Fibroblast of skin of scalp (primary cell): ENCODE measurements at regions not wholly inside any gene's neighbourhood (a gene's known extent, or its start where the extent isn't known, plus 50 kb on each side); places are given as distances from the start of the nearest gene placed in this dataset.
"Not testable (repeated sequence)": the region's sequence is repeated elsewhere in the genome, so short reads cannot be mapped to it uniquely, and the experiment has no call there.

Source experiments
- DNase-seq: peaks from one replicate; pipeline ENCODE4 v3.0.0-alpha.2; 2013

DNA sequence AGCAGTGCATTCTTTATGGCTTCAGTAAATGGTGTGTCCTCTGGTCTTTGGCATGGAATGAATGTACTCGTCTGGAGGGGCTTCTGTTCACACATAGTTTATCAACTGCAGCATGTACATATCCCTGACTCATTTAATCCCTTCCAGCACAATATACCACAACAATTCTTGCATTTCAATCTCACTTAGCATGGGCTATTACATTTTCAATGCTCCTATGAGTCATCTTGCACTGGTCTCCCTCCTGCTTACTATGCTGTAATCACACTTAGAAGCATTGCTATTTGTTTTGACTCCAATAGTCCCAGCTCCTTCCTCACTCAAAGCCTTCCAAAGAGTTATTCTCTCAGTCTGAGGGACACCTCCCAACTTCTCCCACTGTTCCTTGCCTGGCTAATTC is 180.9 kb upstream of the NUDT10 start:
- peak; percentile 0 for DNase-seq

DNA sequence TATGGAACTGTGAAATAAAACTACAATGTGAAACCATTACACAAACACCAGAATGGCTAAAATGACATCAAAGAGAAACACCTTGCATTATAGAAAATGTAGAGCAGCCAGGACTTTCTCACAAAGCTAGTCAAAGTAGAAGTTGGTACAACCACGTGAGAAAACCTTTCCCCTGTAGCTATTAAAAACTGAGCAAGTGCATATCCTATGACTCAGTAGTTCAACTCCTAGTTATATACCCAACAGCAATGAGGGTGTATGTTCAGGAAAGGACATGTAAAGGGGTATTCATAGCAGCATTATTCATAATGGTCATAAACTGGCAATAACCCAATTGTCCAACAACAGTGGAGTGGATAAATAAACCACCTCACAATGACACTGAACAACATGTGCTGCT is 177.5 kb upstream of the NUDT10 start:
- no peak for DNase-seq

GRCh38 chrX:51155566-51155965 is 177.1 kb upstream of the NUDT10 start:
- no peak for DNase-seq

DNA sequence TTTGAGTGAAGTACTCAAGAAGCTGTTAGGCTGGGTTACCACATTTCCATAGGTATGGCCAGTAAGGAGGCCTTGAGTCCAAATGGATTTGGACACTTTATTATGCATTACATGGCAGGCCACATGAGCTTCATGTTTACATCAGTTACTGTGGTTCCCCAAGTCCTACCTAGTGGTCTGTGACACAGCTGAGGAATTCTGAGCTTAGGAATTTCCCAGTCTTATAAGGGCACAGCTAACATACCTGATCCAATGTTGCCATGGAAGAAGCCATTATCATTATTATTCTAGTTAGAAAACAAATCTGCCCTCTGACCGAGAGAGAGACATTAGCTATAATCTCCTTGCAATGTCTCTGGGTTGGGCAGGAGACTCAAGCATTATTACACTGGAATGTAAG is 174.4 kb upstream of the NUDT10 start:
- no peak for DNase-seq

DNA sequence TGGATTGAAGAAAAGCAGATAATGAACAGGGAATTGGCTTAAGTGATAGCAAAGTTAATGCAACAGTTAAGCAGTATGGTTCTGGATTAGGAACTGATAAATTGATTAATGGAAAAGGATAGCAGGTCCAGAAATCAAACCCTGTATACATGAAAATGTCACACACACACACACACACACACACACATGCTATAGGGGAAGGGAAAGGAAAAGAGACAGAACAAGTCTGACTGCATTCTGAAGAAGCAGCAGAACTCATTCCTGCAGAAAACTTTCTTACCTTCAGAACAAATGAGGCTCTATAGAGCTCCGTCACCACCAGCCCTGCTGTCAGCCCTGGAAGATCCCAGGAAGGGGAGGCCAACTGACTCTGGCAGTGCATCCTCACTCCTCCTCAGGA is 173.2 kb upstream of the NUDT10 start:
- not testable (repeated sequence) for DNase-seq

- DNase-seq = no peak
Measured at GRCh38 chrX:51163730-51164129, 168.9 kb upstream of the NUDT10 start.

DNA sequence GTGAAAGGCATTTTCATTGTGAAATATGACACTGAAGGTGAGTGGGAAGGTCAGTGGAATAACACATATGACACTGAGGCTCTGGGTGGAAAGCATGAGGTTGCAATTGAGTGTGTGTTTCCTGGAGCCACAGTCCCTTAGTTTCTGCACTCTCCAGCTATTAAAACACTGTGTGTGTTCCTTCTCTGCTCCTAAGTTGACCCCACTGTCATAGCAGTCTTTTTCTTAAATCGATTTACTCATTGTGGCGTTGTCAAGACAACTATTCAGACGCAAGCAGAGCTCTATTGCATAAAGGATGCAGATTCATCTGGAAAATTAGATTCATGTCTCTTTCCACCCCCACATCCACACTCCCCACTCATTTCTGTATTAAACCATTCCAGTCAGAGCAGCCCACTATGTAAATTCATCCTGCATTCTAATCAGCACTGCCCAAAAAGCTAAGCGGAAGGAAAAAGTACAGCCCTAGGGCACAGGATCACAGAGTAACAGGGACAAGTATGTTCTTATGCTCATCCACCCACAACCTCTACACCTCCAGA is 154.2 kb upstream of the NUDT10 start:
- not testable (repeated sequence) for DNase-seq

- not testable (repeated sequence) for DNase-seq
Measured at GRCh38 chrX:51179805-51180204, 152.8 kb upstream of the NUDT10 start.

GRCh38 chrX:51182545-51182944 is 150.1 kb upstream of the NUDT10 start:
- no peak for DNase-seq

GRCh38 chrX:51192104-51192503 is 140.5 kb upstream of the NUDT10 start:
- DNase-seq = no peak

DNA sequence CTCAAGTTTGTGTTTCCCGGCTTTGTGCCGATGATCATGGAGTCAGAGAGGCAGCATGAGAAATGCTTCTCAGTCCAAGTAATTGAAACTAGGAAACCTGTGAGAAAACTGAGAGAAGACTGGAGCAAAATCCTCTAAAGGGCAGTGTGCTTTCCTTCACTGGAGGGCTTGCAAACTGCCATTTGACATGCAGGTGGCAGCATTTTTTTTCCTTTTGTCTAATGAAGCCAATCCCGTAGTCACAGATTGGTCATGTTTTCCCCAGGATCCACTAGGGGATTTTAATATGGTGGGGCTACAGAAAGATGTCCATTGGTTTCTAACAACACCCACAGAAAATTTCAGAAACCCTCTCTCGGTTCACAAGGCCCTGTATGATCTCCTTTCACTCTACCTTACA is 117.4 kb upstream of the NUDT10 start:
- DNase-seq = no peak

DNA sequence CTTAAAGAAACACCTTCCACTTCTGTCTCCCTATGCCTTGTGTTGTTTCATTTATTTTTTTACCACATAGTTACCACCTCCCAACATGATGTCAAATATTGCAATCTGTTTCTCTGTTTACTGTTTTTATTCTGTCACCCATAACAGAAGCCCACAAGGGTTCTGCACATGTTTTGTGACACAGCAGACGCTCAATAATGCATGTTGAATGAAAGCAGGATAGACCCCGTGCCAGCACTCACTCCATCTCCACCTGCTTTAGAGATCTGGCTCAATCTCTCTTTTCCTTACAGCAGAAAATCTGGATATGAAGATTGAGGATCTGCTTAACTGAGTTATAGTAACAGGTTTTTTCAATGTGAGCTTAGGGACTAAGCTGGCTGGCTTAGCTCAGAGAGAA is 116.8 kb upstream of the NUDT10 start:
- no peak for DNase-seq

DNA sequence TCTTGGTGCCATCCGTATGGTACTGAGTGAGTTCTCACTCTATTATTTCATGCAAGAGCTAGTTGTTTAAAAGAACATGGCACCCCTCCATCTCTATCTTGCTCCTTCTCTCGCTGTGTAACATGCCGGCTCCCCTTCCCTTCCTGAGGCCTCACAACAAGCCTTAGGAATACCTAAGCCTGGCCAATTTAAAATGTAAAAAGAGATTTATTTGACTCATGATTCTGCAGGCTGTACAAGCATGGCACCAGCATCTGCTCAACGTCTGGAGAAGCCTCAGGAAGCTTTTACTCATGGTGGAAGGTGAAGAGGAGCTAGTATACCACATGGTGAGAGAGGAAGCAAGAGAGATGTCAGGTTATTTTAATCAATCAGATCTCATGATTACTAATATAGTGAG is 90.4 kb upstream of the NUDT10 start:
- no peak for DNase-seq

DNA sequence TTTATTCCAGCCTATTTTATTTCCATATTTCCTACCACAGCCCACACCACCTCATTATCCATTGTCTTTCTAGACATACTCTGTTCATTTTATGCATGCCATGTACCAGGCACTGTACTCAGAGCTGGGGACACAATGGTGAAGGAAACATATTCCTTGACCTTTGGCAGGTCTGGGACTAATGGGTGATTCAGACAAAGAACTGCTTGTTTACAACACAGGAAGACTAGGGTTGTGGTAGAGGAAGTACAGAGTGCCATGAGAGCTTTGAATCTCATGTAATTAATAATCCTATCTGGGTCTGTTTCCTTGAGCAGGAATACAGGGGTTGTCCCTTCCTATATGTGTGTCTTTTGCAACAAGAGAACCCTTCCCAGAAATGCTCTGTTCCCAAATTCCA is 75.1 kb upstream of the NUDT10 start:
- DNase-seq = no peak

DNA sequence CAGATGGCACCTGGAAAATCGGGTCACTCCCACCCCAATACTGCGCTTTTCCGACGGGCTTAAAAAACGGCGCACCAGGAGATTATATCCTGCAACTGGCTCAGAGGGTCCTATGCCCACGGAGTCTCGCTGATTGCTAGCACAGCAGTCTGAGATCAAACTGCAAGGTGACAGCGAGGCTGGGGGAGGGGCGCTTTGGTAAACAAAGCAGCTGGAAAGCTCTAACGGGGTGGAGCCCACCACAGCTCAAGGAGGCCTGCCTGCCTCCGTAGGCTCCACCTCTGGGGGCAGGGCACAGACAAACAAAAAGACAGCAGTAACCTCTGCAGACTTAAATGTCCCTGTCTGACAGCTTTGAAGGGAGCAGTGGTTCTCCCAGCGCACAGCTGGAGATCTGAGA is 70.4 kb upstream of the NUDT10 start:
- not testable (repeated sequence) for DNase-seq

GRCh38 chrX:51272638-51273037 is 60.0 kb upstream of the NUDT10 start:
- DNase-seq = no peak

DNA sequence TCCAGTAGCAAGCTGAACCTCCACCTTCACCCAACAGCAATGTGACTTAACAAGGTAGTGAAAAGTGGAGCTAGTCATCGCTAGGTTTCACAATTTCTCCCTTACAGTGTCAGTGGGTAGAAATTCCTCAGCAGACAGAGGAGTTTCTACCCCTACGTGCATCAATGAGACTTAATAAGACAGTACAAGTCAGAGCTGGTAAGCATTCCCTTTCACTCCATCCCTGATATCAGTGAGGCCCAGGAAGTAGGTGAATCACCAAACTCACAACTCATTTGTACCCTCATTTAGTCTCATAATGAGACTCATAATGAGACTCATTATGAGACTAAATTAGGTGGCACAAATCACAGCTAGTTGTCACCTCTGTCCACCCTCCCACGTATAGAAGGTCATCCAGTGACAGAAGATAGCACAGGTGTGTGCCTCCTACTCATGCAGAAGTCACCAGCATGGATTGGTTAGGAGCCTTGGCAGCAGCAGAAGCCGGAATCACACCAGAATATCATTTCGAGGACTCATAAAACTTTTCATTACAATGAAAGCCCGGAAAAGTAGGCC is 50.8 kb upstream of the NUDT10 start:
- DNase-seq = no peak
